ENCODE measurements at regions not wholly inside any gene's neighbourhood (a gene's known extent, or its start where the extent isn't known, plus 50 kb on each side); places are given as distances from the start of the nearest gene placed in this dataset.

DNA sequence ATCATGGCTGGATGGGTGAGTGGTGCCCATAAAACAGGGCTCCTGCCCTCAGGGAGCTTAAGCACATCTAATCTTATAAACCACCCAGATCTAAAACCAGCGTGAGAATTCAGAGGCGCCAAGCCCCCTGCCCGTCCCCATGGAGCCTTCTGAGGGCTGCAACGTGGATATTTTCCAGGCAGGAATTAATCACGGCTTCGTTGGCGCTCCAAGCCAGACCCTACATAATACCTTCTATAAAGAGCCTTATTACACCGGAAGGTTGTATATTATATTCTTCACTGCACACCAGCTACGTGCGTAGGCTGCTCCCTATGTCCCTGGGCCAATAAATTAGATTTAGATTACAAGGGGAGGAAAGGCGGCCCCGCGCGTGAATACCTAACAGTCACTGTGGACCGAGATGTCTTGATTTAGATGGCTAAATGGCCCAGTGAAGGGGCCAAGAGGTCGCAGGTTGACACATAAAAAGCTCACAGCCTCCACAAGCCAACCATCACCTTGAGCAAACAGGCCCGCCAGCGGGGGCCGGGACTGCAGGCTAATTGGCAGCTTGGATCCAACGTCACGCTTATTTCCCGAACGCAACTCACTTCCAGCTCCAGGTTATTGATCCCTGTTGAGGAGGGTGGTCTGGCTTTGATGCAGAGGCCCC, 64.7 kb upstream of the APCDD1L start:
- peak overlapping the region in 1 of 7 donors; percentile 26 for H3K27ac Mint-ChIP-seq
- H3K4me3 Mint-ChIP-seq = no peak overlapping the region
- Histone ChIP-seq H3K9me3 (replicated peaks in 1 of 2; ENCODE audit: control insufficient read depth in 1 of 2, insufficient read depth in 1 of 2, low read length in 2 of 2) (peaks cover 0 to 3% of the 10 kb centered on the region in 2 donors), H3K4me2 (replicated peaks; ENCODE audit: extremely low read depth, low read length, poor library complexity, severe bottlenecking) (no peak overlapping the region), H3K4me1 (ENCODE audit: control insufficient read depth in 1 of 2, insufficient read depth in 2 of 2, low read length in 2 of 2) (no peaks in the 10 kb centered on the region), H3K4me3 (replicated peaks in 1 of 3; ENCODE audit: low read depth in 2 of 3, low read length in 3 of 3) (no peak overlapping the region), H4K20me1 (ENCODE audit: insufficient read depth, low read length) (no peaks in the 10 kb centered on the region), H3K79me2 (ENCODE audit: insufficient read depth, low read length) (no peaks in the 10 kb centered on the region), H3K27me3 (ENCODE audit: control insufficient read depth in 2 of 2, insufficient read depth in 2 of 2, low read length in 2 of 2) (no peaks in the 10 kb centered on the region), H3K27ac (ENCODE audit: low read depth in 1 of 2, low read length in 2 of 2) (no peak overlapping the region), H3K36me3 (replicated peaks in 1 of 2; ENCODE audit: control insufficient read depth in 1 of 2, insufficient read depth in 2 of 2, low read length in 2 of 2) (no peaks in the 10 kb centered on the region), H2AFZ (ENCODE audit: insufficient read depth, low read depth, low read length, poor library complexity, severe bottlenecking) (no peak overlapping the region), H3K9ac (ENCODE audit: insufficient read depth, low read length, poor library complexity, severe bottlenecking) (no peak overlapping the region)
- peaks cover 0 to 21% (median 6%) of the 10 kb centered on the region in 7 donors for H3K9me3 Mint-ChIP-seq
- no peaks in the 10 kb centered on the region for H3K36me3 Mint-ChIP-seq
- no peak for DNase-seq
- 82% methylated on average over 3 of the region's 23 CpGs for whole genome bisulfite sequencing (ENCODE audit: insufficient coverage)
- TF ChIP-seq, protein P1, sequence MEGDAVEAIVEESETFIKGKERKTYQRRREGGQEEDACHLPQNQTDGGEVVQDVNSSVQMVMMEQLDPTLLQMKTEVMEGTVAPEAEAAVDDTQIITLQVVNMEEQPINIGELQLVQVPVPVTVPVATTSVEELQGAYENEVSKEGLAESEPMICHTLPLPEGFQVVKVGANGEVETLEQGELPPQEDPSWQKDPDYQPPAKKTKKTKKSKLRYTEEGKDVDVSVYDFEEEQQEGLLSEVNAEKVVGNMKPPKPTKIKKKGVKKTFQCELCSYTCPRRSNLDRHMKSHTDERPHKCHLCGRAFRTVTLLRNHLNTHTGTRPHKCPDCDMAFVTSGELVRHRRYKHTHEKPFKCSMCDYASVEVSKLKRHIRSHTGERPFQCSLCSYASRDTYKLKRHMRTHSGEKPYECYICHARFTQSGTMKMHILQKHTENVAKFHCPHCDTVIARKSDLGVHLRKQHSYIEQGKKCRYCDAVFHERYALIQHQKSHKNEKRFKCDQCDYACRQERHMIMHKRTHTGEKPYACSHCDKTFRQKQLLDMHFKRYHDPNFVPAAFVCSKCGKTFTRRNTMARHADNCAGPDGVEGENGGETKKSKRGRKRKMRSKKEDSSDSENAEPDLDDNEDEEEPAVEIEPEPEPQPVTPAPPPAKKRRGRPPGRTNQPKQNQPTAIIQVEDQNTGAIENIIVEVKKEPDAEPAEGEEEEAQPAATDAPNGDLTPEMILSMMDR (IDR thresholded peaks at IDR 0.05) = no peak
- no peaks in the 10 kb centered on the region for H3K4me1 Mint-ChIP-seq
- H3K27me3 Mint-ChIP-seq (ENCODE audit: low read depth in 3 of 3) = peaks cover 3 to 11% (median 6%) of the 10 kb centered on the region in 3 donors
- intact Hi-C loops (cut with micrococcal nuclease) = no loop called here

GRCh38 chr20:58579069-58579818, 64.0 kb upstream of the APCDD1L start:
- no peaks in the 10 kb centered on the region for H3K4me1 Mint-ChIP-seq
- H3K27ac Mint-ChIP-seq = no peak overlapping the region
- Histone ChIP-seq H3K4me2 (replicated peaks; ENCODE audit: extremely low read depth, low read length, poor library complexity, severe bottlenecking) (no peak overlapping the region), H3K9ac (ENCODE audit: insufficient read depth, low read length, poor library complexity, severe bottlenecking) (no peak overlapping the region), H3K4me3 (replicated peaks in 1 of 3; ENCODE audit: low read depth in 2 of 3, low read length in 3 of 3) (no peak overlapping the region), H4K20me1 (ENCODE audit: insufficient read depth, low read length) (no peaks in the 10 kb centered on the region), H3K79me2 (ENCODE audit: insufficient read depth, low read length) (no peaks in the 10 kb centered on the region), H2AFZ (ENCODE audit: insufficient read depth, low read depth, low read length, poor library complexity, severe bottlenecking) (no peak overlapping the region), H3K4me1 (ENCODE audit: control insufficient read depth in 1 of 2, insufficient read depth in 2 of 2, low read length in 2 of 2) (no peaks in the 10 kb centered on the region), H3K27ac (ENCODE audit: low read depth in 1 of 2, low read length in 2 of 2) (no peak overlapping the region), H3K36me3 (replicated peaks in 1 of 2; ENCODE audit: control insufficient read depth in 1 of 2, insufficient read depth in 2 of 2, low read length in 2 of 2) (no peaks in the 10 kb centered on the region), H3K27me3 (ENCODE audit: control insufficient read depth in 2 of 2, insufficient read depth in 2 of 2, low read length in 2 of 2) (no peaks in the 10 kb centered on the region), H3K9me3 (replicated peaks in 1 of 2; ENCODE audit: control insufficient read depth in 1 of 2, insufficient read depth in 1 of 2, low read length in 2 of 2) (peaks cover 0 to 3% of the 10 kb centered on the region in 2 donors)
- peaks cover 1 to 10% (median 7%) of the 10 kb centered on the region in 3 donors for H3K27me3 Mint-ChIP-seq (ENCODE audit: low read depth in 3 of 3)
- TF ChIP-seq, protein P1 (IDR thresholded peaks at IDR 0.05) = no peak
- H3K9me3 Mint-ChIP-seq = peaks cover 0 to 21% (median 6%) of the 10 kb centered on the region in 7 donors
- DNase-seq = no peak
- no peak overlapping the region for H3K4me3 Mint-ChIP-seq
- 87% methylated on average over 6 of the region's 15 CpGs for WGBS (ENCODE audit: insufficient coverage)
- no peaks in the 10 kb centered on the region for H3K36me3 Mint-ChIP-seq
- intact Hi-C loops (cut with micrococcal nuclease) = no loop called here
